Colonic mucosa (tissue), 4 donors: ENCODE measurements at regions not wholly inside any gene's neighbourhood (a gene's known extent, or its start where the extent isn't known, plus 50 kb on each side); places are given as distances from the start of the nearest gene placed in this dataset.

Experiments
- DNase-seq: peaks from one replicate; pipeline ENCODE4 v3.0.0-alpha.2; 2020
- H3K27ac ChIP-seq: fragments of 200-600 bp; one replicate; pipeline ENCODE4 v1.8.0; 2021
- H3K27me3 ChIP-seq: fragments of 200-600 bp; one replicate; pipeline ENCODE4 v1.8.0; 2021
- H3K36me3 ChIP-seq: fragments of 200-600 bp; one replicate; pipeline ENCODE4 v1.8.0; 2021
- H3K4me1 ChIP-seq: fragments of 200-600 bp; one replicate; pipeline ENCODE4 v1.8.0; 2021; ENCODE audit warnings: mild to moderate bottlenecking
- H3K4me3 ChIP-seq: fragments of 200-600 bp; one replicate; pipeline ENCODE4 v1.8.0; 2021
- H3K9ac ChIP-seq, 2 donors: one replicate each; pipeline ENCODE4 v1.7.0; 2013; ENCODE audit warnings: control low read depth in 2 of 2, low read depth in 2 of 2, low read length in 2 of 2
- H3K9me3 ChIP-seq: fragments of 200-600 bp; one replicate; pipeline ENCODE4 v1.8.0; 2021
- CTCF ChIP-seq: fragments of 200-600 bp; IDR thresholded peaks from one replicate; pipeline ENCODE4 v1.8.0; 2022; ENCODE audit warnings: antibody characterized with exemption, mild to moderate bottlenecking
- intact Hi-C: fragments of 100-400 bp; cut with DNase I; formaldehyde crosslinking; loops from one replicate; pipeline ENCODE4 v1.14.1; 2022
- donor health status: healthy.
- donor health status: DM: no; HTN: no; CAD: no.
- donor health status: DM: no; HTN: no; CAD: no.

GRCh38 chr5:125856949-125857348, 566.3 kb upstream of the GRAMD2B start:
- DNase-seq: no peak
- no peaks in the 10 kb centered on the region for H3K4me1 ChIP-seq
- no peaks in the 10 kb centered on the region for H3K9me3 ChIP-seq
- H3K36me3 ChIP-seq: no peaks in the 10 kb centered on the region
- no peak overlapping the region for H3K4me3 ChIP-seq
- intact Hi-C loops: no loop called here
- TF ChIP-seq CTCF: no peak
- no peak overlapping the region for H3K9ac ChIP-seq
- H3K27me3 ChIP-seq: no peaks in the 10 kb centered on the region
- no peak overlapping the region for H3K27ac ChIP-seq

GRCh38 chr5:125863579-125863978, 559.6 kb upstream of the GRAMD2B start:
- no peak overlapping the region for H3K27ac ChIP-seq
- no peaks in the 10 kb centered on the region for H3K27me3 ChIP-seq
- no peak for TF ChIP-seq CTCF
- no peak overlapping the region for H3K4me3 ChIP-seq
- DNase-seq: no peak
- intact Hi-C loops: no loop called here
- H3K4me1 ChIP-seq: no peaks in the 10 kb centered on the region
- no peaks in the 10 kb centered on the region for H3K9me3 ChIP-seq
- no peaks in the 10 kb centered on the region for H3K36me3 ChIP-seq
- no peak overlapping the region for H3K9ac ChIP-seq

- Histone ChIP-seq H3K27ac (no peak overlapping the region), H3K4me3 (no peak overlapping the region), H3K9me3 (no peaks in the 10 kb centered on the region), H3K36me3 (no peaks in the 10 kb centered on the region), H3K27me3 (no peaks in the 10 kb centered on the region), H3K9ac (no peak overlapping the region), H3K4me1 (no peaks in the 10 kb centered on the region)
- no peak for TF ChIP-seq CTCF
- intact Hi-C loops: no loop called here
- DNase-seq: no peak
Measured at GRCh38 chr5:125865166-125865815, 557.9 kb upstream of the GRAMD2B start.

GRCh38 chr5:125868036-125868435, 555.2 kb upstream of the GRAMD2B start:
- Histone ChIP-seq H3K27me3 (no peaks in the 10 kb centered on the region), H3K4me3 (no peak overlapping the region), H3K27ac (no peak overlapping the region), H3K4me1 (no peaks in the 10 kb centered on the region), H3K9me3 (no peaks in the 10 kb centered on the region), H3K36me3 (no peaks in the 10 kb centered on the region), H3K9ac (no peak overlapping the region)
- DNase-seq: no peak
- intact Hi-C loops: no loop called here
- TF ChIP-seq CTCF: no peak

- Histone ChIP-seq H3K27ac (no peak overlapping the region), H3K27me3 (no peaks in the 10 kb centered on the region), H3K4me3 (no peak overlapping the region), H3K9ac (no peak overlapping the region), H3K4me1 (no peaks in the 10 kb centered on the region), H3K9me3 (no peaks in the 10 kb centered on the region), H3K36me3 (no peaks in the 10 kb centered on the region)
- no peak for DNase-seq
- intact Hi-C loops: no loop called here
- TF ChIP-seq CTCF: no peak
Measured at GRCh38 chr5:125870256-125870655, 553.0 kb upstream of the GRAMD2B start.
